ENCODE measurements at regions not wholly inside any gene's neighbourhood (a gene's known extent, or its start where the extent isn't known, plus 50 kb on each side); places are given as distances from the start of the nearest gene placed in this dataset.

- TF ChIP-seq CTCF (IDR thresholded peaks at IDR 0.05; ENCODE audit: low read depth, low read length, poor library complexity, severe bottlenecking): no peak
- no peak for TF ChIP-seq EZH2phosphoT487 (IDR thresholded peaks at IDR 0.05; ENCODE audit: borderline replicate concordance, low read length)
- H3K27ac ChIP-seq (ENCODE audit: low read depth, low read length): no peak overlapping the region
Measured at GRCh38 chr22:47901911-47902310, 1139.5 kb downstream of the TBC1D22A start.

GRCh38 chr22:47899894-47900293 is 1137.4 kb downstream of the TBC1D22A start:
- H3F3A ChIP-seq (ENCODE audit: control insufficient read depth, insufficient read depth): no peaks in the 10 kb centered on the region
- H3K4me3 ChIP-seq (ENCODE audit: low read length): no peak overlapping the region
- TF ChIP-seq EZH2phosphoT487 (IDR thresholded peaks at IDR 0.05; ENCODE audit: borderline replicate concordance, low read length): no peak
- H3K36me3 ChIP-seq (ENCODE audit: control insufficient read depth, low read length): no peaks in the 10 kb centered on the region
- H3K27me3 ChIP-seq (ENCODE audit: control insufficient read depth, low read length): no peaks in the 10 kb centered on the region
- no peaks in the 10 kb centered on the region for H3K79me2 ChIP-seq (ENCODE audit: control insufficient read depth, low read length)
- no peaks in the 10 kb centered on the region for H3K9me2 ChIP-seq (replicated peaks; ENCODE audit: control insufficient read depth, low read length)
- H3K4me2 ChIP-seq (ENCODE audit: low read length): no peak overlapping the region
- H3K27ac ChIP-seq (ENCODE audit: low read depth, low read length): no peak overlapping the region
- H4K20me1 ChIP-seq (ENCODE audit: control insufficient read depth, insufficient read depth, low read depth, low read length): no peaks in the 10 kb centered on the region
- H3K9me3 ChIP-seq (ENCODE audit: control insufficient read depth, insufficient read depth, low read length): no peaks in the 10 kb centered on the region
- H3K4me1 ChIP-seq (ENCODE audit: control insufficient read depth, low read length): no peaks in the 10 kb centered on the region

More at GRCh38 chr22:47901911-47902310, 1139.5 kb downstream of the TBC1D22A start:
- H3K79me2 ChIP-seq (ENCODE audit: control insufficient read depth, low read length): no peaks in the 10 kb centered on the region
- no peak overlapping the region for H3K4me3 ChIP-seq (ENCODE audit: low read length)
- no peaks in the 10 kb centered on the region for H3K4me1 ChIP-seq (ENCODE audit: control insufficient read depth, low read length)
- no peaks in the 10 kb centered on the region for H4K20me1 ChIP-seq (ENCODE audit: control insufficient read depth, insufficient read depth, low read depth, low read length)
- no peaks in the 10 kb centered on the region for H3K36me3 ChIP-seq (ENCODE audit: control insufficient read depth, low read length)
- no peaks in the 10 kb centered on the region for H3F3A ChIP-seq (ENCODE audit: control insufficient read depth, insufficient read depth)
- no peaks in the 10 kb centered on the region for H3K27me3 ChIP-seq (ENCODE audit: control insufficient read depth, low read length)
- no peak overlapping the region for H3K4me2 ChIP-seq (ENCODE audit: low read length)
- no peaks in the 10 kb centered on the region for H3K9me3 ChIP-seq (ENCODE audit: control insufficient read depth, insufficient read depth, low read length)
- no peaks in the 10 kb centered on the region for H3K9me2 ChIP-seq (replicated peaks; ENCODE audit: control insufficient read depth, low read length)

GRCh38 chr22:47898946-47899345 is 1136.5 kb downstream of the TBC1D22A start:
- no peak overlapping the region for H3K4me2 ChIP-seq (ENCODE audit: low read length)
- no peak overlapping the region for H3K27ac ChIP-seq (ENCODE audit: low read depth, low read length)
- no peaks in the 10 kb centered on the region for H3K79me2 ChIP-seq (ENCODE audit: control insufficient read depth, low read length)
- no peaks in the 10 kb centered on the region for H3K9me3 ChIP-seq (ENCODE audit: control insufficient read depth, insufficient read depth, low read length)
- no peaks in the 10 kb centered on the region for H3K27me3 ChIP-seq (ENCODE audit: control insufficient read depth, low read length)
- no peaks in the 10 kb centered on the region for H3F3A ChIP-seq (ENCODE audit: control insufficient read depth, insufficient read depth)
- H3K4me1 ChIP-seq (ENCODE audit: control insufficient read depth, low read length): no peaks in the 10 kb centered on the region
- H3K4me3 ChIP-seq (ENCODE audit: low read length): no peak overlapping the region
- TF ChIP-seq EZH2phosphoT487 (IDR thresholded peaks at IDR 0.05; ENCODE audit: borderline replicate concordance, low read length) (no peak), CTCF (IDR thresholded peaks at IDR 0.05; ENCODE audit: low read depth, low read length, poor library complexity, severe bottlenecking) (no peak)
- H3K36me3 ChIP-seq (ENCODE audit: control insufficient read depth, low read length): no peaks in the 10 kb centered on the region
- H4K20me1 ChIP-seq (ENCODE audit: control insufficient read depth, insufficient read depth, low read depth, low read length): no peaks in the 10 kb centered on the region
- H3K9me2 ChIP-seq (replicated peaks; ENCODE audit: control insufficient read depth, low read length): no peaks in the 10 kb centered on the region

- Histone ChIP-seq H3K9me3 (ENCODE audit: control insufficient read depth, insufficient read depth, low read length) (no peaks in the 10 kb centered on the region), H3K79me2 (ENCODE audit: control insufficient read depth, low read length) (no peaks in the 10 kb centered on the region), H3K36me3 (ENCODE audit: control insufficient read depth, low read length) (no peaks in the 10 kb centered on the region), H3K4me1 (ENCODE audit: control insufficient read depth, low read length) (peaks cover 14% of the 10 kb centered on the region), H3F3A (ENCODE audit: control insufficient read depth, insufficient read depth) (no peaks in the 10 kb centered on the region), H3K4me3 (ENCODE audit: low read length) (no peak overlapping the region), H3K9me2 (replicated peaks; ENCODE audit: control insufficient read depth, low read length) (no peaks in the 10 kb centered on the region), H3K27ac (ENCODE audit: low read depth, low read length) (no peak overlapping the region), H3K27me3 (ENCODE audit: control insufficient read depth, low read length) (no peaks in the 10 kb centered on the region), H3K4me2 (ENCODE audit: low read length) (no peak overlapping the region), H4K20me1 (ENCODE audit: control insufficient read depth, insufficient read depth, low read depth, low read length) (no peaks in the 10 kb centered on the region)
- TF ChIP-seq EZH2phosphoT487 (IDR thresholded peaks at IDR 0.05; ENCODE audit: borderline replicate concordance, low read length) (no peak), CTCF (IDR thresholded peaks at IDR 0.05; ENCODE audit: low read depth, low read length, poor library complexity, severe bottlenecking) (no peak)
Measured at GRCh38 chr22:47891609-47892008, 1129.2 kb downstream of the TBC1D22A start.
